HepG2 (cell line): ENCODE measurements at regions not wholly inside any gene's neighbourhood (a gene's known extent, or its start where the extent isn't known, plus 50 kb on each side); places are given as distances from the start of the nearest gene placed in this dataset.

Source experiments
- BCLAF1 ChIP-seq: fragments of 450-650 bp; IDR thresholded peaks from 2 replicates; pipeline ENCODE4 v1.6.1; 2017; ENCODE audit warnings: mild to moderate bottlenecking
- BRD4 ChIP-seq: sonication (generic); formaldehyde crosslinking; IDR thresholded peaks from 2 replicates; pipeline ENCODE4 v1.4.0; 2020; ENCODE audit warnings: missing genetic modification reagents
- RELA ChIP-seq: sonication (generic); formaldehyde crosslinking; IDR thresholded peaks from 2 replicates; pipeline ENCODE4 v1.4.0; 2020; ENCODE audit warnings: missing genetic modification reagents
- SNAI1 ChIP-seq: sonication (generic); formaldehyde crosslinking; IDR thresholded peaks from 2 replicates; pipeline ENCODE4 v1.5.0; 2020; ENCODE audit warnings: mild to moderate bottlenecking, missing genetic modification reagents, borderline replicate concordance
- ZBTB40 ChIP-seq, 2 experiments: fragments of 450-650 bp in 1 of 2; sonication (generic) in 1 of 2; formaldehyde crosslinking in 1 of 2; IDR thresholded peaks; 2 replicates each; pipeline versions ENCODE4 v1.6.1 to v1.8.0; 2016 to 2022; ENCODE audit warnings: antibody characterized with exemption in 1 of 2, mild to moderate bottlenecking in 1 of 2, missing genetic modification reagents in 1 of 2
- TF ChIP-seq, protein P1 (sequence below): sonication (generic); formaldehyde crosslinking; IDR thresholded peaks from 2 replicates; pipeline ENCODE4 v1.8.0; 2022; ENCODE audit warnings: mild to moderate bottlenecking, missing genetic modification reagents; ENCODE audit not compliant: insufficient replicate concordance

- TF ChIP-seq ZBTB40 (IDR thresholded peaks at IDR 0.05): no peak
- no peak for TF ChIP-seq ZBTB40 (CRISPR knock-in tag; IDR thresholded peaks at IDR 0.05)
- TF ChIP-seq RELA: no peak
- no peak for TF ChIP-seq BRD4 (CRISPR knock-in tag)
- TF ChIP-seq, protein P1, sequence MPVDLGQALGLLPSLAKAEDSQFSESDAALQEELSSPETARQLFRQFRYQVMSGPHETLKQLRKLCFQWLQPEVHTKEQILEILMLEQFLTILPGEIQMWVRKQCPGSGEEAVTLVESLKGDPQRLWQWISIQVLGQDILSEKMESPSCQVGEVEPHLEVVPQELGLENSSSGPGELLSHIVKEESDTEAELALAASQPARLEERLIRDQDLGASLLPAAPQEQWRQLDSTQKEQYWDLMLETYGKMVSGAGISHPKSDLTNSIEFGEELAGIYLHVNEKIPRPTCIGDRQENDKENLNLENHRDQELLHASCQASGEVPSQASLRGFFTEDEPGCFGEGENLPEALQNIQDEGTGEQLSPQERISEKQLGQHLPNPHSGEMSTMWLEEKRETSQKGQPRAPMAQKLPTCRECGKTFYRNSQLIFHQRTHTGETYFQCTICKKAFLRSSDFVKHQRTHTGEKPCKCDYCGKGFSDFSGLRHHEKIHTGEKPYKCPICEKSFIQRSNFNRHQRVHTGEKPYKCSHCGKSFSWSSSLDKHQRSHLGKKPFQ: no peak
- TF ChIP-seq SNAI1 (CRISPR knock-in tag): no peak
- no peak for TF ChIP-seq BCLAF1
Measured at GRCh38 chr10:47061776-47062175, 150.5 kb downstream of the PTPN20 start (continued).
